C4-2B (cell line): ENCODE measurements at regions not wholly inside any gene's neighbourhood (a gene's known extent, or its start where the extent isn't known, plus 50 kb on each side); places are given as distances from the start of the nearest gene placed in this dataset.

Source experiments
- H3K27ac ChIP-seq: fragments of 450-650 bp; 2 replicates; pipeline ENCODE4 v1.5.1; 2017
- ZFX ChIP-seq: fragments of 450-650 bp; IDR thresholded peaks from 2 replicates; pipeline ENCODE4 v1.6.1; 2017
- TF ChIP-seq, protein P1 (sequence below): fragments of 450-650 bp; conservative IDR thresholded peaks from 2 replicates; pipeline ENCODE4 v1.5.1; 2017; ENCODE audit warnings: mild to moderate bottlenecking

DNA sequence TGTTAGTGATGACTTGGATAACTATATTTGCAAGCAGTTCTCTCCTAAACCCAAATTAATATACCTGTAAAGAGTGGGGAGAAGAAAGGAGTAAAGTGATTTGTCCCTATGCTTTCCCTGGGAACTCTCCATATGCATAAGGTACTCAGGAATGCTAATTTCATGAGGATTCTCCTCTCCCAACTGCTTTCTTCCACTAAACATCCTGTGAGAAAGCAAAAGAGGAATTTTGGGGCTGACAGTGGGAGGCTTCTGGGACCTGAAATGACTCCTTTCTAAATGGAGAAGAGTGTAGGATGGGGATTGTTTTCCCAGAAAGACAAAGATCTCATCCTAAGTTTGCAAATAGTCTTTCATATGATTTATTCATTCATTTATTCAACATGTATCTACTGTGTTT, 250.5 kb downstream of the TDRD3 start:
- no peak overlapping the region for H3K27ac ChIP-seq
- TF ChIP-seq, protein P1, sequence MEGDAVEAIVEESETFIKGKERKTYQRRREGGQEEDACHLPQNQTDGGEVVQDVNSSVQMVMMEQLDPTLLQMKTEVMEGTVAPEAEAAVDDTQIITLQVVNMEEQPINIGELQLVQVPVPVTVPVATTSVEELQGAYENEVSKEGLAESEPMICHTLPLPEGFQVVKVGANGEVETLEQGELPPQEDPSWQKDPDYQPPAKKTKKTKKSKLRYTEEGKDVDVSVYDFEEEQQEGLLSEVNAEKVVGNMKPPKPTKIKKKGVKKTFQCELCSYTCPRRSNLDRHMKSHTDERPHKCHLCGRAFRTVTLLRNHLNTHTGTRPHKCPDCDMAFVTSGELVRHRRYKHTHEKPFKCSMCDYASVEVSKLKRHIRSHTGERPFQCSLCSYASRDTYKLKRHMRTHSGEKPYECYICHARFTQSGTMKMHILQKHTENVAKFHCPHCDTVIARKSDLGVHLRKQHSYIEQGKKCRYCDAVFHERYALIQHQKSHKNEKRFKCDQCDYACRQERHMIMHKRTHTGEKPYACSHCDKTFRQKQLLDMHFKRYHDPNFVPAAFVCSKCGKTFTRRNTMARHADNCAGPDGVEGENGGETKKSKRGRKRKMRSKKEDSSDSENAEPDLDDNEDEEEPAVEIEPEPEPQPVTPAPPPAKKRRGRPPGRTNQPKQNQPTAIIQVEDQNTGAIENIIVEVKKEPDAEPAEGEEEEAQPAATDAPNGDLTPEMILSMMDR = no peak
- no peak for TF ChIP-seq ZFX

DNA sequence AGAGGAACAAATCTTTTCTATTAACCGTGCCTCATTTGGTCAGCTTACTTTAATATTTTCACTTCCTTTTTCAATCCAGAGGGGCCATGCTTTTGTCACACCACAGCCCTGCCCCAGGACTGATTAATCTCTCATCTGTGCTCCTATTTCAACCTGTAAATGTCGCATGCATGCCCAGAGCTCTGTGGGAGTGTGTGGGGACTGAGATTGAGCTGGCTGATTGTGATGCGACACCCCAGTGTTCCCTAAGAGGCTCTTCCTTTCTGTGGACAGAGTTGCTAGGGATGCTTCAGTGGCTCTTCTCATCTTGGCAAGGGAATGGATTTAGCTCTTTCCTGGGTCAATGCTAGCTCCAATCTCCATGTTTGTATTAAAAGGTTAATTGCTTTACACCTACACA, 249.6 kb downstream of the TDRD3 start:
- TF ChIP-seq ZFX = no peak
- TF ChIP-seq, protein P1 = no peak
- H3K27ac ChIP-seq = no peak overlapping the region

DNA sequence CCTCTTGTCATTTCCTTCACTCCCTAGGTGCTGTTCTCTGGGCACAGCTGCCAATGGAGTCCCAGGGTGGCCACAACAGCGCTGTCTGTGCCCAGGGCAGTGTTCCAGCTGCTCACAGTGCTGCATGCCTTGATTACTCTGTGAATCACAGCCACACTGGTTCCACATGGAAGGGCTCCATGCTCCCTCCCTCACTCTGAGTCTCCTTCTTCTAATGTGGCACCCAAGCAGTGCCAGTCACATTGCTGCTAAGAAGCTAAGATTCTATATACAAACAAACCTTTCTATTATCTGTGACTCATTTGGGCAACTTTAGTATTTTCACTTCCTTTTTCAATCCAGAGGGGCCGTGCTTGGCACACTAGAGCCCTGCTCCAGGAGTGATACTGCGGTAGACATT, 248.7 kb downstream of the TDRD3 start:
- H3K27ac ChIP-seq = no peak overlapping the region
- no peak for TF ChIP-seq ZFX
- TF ChIP-seq, protein P1 = no peak

DNA sequence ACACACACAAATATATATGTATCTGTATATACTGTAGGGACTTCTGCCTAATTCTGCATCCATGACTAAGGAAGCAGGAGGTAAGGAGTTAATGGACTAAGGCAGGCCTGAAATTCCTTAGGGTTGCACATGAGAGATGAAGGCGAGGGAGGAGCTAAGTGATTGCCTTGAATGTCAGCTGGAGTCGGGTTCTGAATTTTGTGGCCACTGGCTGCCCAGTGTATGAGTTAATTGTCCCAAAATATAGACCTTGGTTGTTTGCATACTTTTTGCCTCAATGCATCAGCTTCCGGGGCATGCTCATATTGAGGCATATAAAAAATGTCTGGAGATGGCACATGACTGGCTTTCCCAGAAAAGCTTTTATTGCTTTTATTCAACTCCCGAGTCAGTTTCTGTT, 245.5 kb downstream of the TDRD3 start:
- no peak for TF ChIP-seq ZFX
- TF ChIP-seq, protein P1 = no peak
- no peak overlapping the region for H3K27ac ChIP-seq

DNA sequence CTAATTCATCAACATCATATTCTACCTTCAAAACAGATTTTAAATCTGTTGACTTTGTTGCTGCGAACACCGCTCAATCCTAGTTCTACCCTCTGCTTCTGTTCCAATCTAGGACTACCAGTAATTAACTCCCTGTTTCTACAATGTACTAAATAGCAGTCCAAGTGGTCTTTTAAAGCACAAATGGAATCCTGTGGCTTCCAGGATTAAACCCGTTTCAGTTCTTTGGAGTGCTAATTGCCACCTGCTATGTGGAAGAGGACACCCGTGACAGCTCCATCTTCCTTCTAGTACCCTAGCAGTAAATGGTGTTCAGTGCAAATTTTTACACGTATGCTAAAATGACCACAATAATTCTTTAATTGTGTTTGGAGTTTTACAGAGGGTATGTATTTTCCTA, 232.1 kb downstream of the TDRD3 start:
- TF ChIP-seq ZFX = no peak
- TF ChIP-seq, protein P1 = no peak
- no peak overlapping the region for H3K27ac ChIP-seq

- TF ChIP-seq, protein P1 = peak; percentile 76
- TF ChIP-seq ZFX = no peak
Measured at GRCh38 chr13:60627071-60627686, 230.2 kb downstream of the TDRD3 start.

More at GRCh38 chr13:60627071-60627686, 230.2 kb downstream of the TDRD3 start:
- H3K27ac ChIP-seq = no peak overlapping the region
